NB4 (cell line): ENCODE measurements at regions not wholly inside any gene's neighbourhood (a gene's known extent, or its start where the extent isn't known, plus 50 kb on each side); places are given as distances from the start of the nearest gene placed in this dataset.

Experiments
- POLR2A ChIP-seq: IDR thresholded peaks from 2 replicates; pipeline ENCODE4 v1.6.1; 2011; ENCODE audit warnings: mild to moderate bottlenecking; ENCODE audit not compliant: insufficient read length; ENCODE audit errors: extremely low read depth
- TF ChIP-seq, protein P1 (sequence below): IDR thresholded peaks from 2 replicates; pipeline ENCODE4 v1.6.1; 2011; ENCODE audit warnings: low read depth, low read length
- TF ChIP-seq, protein P2 (sequence below): IDR thresholded peaks from one replicate; pipeline ENCODE4 v1.5.1; 2012; ENCODE audit warnings: low read depth, low read length

DNA sequence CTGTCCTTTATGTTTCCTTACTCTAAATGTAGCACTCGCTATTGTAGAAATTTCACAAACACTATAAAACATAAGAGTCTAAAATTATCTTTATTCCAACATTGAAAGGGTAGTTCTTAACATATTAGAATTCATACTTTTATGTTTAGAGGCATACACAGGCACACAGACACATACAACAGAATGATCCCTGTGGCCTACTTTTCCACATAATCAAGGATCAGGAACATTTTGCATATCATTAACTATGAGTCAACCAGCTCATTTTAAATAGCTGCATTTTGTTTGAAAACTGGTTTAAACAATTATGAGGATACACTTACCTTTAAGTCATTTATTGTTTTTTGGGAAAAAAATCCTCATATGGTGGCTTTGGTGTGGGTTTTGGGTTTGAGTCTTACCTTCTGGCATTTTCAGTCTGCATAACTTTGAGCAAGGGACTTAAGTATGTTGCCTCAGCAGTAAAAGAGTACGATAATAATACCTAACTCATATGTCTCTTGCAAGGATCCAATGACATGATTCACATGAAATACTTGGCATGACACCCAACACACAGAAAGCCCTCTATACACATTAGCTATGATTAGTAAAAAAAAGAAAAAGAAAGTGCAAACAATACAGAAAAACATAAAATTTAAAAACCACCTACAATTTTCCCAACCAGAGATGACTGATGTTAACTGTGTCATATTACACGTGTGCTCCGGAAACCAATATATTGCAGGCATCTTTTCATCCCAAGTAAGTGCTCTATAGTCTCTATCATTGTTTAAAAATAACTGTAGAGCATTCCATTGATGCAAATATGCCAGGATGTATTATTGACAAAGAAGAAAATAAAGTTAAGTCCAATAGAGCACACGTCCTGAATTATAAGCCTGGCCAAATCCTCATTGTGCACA is 213.1 kb upstream of the ADAMTS9 start:
- TF ChIP-seq, protein P1, sequence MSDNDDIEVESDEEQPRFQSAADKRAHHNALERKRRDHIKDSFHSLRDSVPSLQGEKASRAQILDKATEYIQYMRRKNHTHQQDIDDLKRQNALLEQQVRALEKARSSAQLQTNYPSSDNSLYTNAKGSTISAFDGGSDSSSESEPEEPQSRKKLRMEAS: no peak
- TF ChIP-seq, protein P2, sequence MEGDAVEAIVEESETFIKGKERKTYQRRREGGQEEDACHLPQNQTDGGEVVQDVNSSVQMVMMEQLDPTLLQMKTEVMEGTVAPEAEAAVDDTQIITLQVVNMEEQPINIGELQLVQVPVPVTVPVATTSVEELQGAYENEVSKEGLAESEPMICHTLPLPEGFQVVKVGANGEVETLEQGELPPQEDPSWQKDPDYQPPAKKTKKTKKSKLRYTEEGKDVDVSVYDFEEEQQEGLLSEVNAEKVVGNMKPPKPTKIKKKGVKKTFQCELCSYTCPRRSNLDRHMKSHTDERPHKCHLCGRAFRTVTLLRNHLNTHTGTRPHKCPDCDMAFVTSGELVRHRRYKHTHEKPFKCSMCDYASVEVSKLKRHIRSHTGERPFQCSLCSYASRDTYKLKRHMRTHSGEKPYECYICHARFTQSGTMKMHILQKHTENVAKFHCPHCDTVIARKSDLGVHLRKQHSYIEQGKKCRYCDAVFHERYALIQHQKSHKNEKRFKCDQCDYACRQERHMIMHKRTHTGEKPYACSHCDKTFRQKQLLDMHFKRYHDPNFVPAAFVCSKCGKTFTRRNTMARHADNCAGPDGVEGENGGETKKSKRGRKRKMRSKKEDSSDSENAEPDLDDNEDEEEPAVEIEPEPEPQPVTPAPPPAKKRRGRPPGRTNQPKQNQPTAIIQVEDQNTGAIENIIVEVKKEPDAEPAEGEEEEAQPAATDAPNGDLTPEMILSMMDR: no peak
- no peak for TF ChIP-seq POLR2A
